ENCODE measurements at regions not wholly inside any gene's neighbourhood (a gene's known extent, or its start where the extent isn't known, plus 50 kb on each side); places are given as distances from the start of the nearest gene placed in this dataset.

GRCh38 chr3:86182606-86183005 is 808.3 kb downstream of the VGLL3 start:
- TF ChIP-seq EZH2 (IDR thresholded peaks at IDR 0.05; ENCODE audit: low read length, missing control alignments) (no peak), CTCF (conservative IDR thresholded peaks at IDR 0.05 in 1 of 2, IDR thresholded peaks at IDR 0.05 in 1 of 2; ENCODE audit: low read depth in 1 of 2, low read length in 2 of 2) (no peak)
- Histone ChIP-seq H3K4me1 (ENCODE audit: control insufficient read depth, extremely low read depth, insufficient read depth, low read length) (no peaks in the 10 kb centered on the region), H2AFZ (ENCODE audit: low read length) (no peak overlapping the region), H4K20me1 (ENCODE audit: control insufficient read depth, extremely low read depth, insufficient read depth, low read length) (no peaks in the 10 kb centered on the region), H3K36me3 (ENCODE audit: control insufficient read depth, insufficient read depth, low read length) (no peaks in the 10 kb centered on the region), H3K9ac (ENCODE audit: insufficient read depth, low read length) (no peak overlapping the region), H3K4me2 (ENCODE audit: extremely low read depth, insufficient read depth, low read length) (no peak overlapping the region), H3K79me2 (ENCODE audit: control insufficient read depth, insufficient read depth, low read length) (no peaks in the 10 kb centered on the region), H3K27ac (ENCODE audit: insufficient read depth, low read length) (no peak overlapping the region), H3K9me3 (ENCODE audit: control insufficient read depth, insufficient read depth, low read depth, low read length) (no peaks in the 10 kb centered on the region), H3K27me3 (ENCODE audit: control insufficient read depth, insufficient read depth, low read length) (no peaks in the 10 kb centered on the region), H3K4me3 (replicated peaks in 1 of 4; ENCODE audit: control extremely low read depth in 1 of 4, insufficient read depth in 1 of 4, low read depth in 3 of 4, low read length in 4 of 4) (no peak overlapping the region)
- DNase-seq (ENCODE audit: low read depth in 2 of 2): no peak

- H3K27me3 ChIP-seq (ENCODE audit: control insufficient read depth, insufficient read depth, low read length): no peaks in the 10 kb centered on the region
- DNase-seq (ENCODE audit: low read depth in 2 of 2): no peak
Observed at GRCh38 chr3:86180696-86181095, 810.3 kb downstream of the VGLL3 start.

GRCh38 chr3:86178095-86178494 is 812.9 kb downstream of the VGLL3 start:
- Histone ChIP-seq H3K79me2 (ENCODE audit: control insufficient read depth, insufficient read depth, low read length) (no peaks in the 10 kb centered on the region), H3K36me3 (ENCODE audit: control insufficient read depth, insufficient read depth, low read length) (no peaks in the 10 kb centered on the region), H2AFZ (ENCODE audit: low read length) (no peak overlapping the region), H4K20me1 (ENCODE audit: control insufficient read depth, extremely low read depth, insufficient read depth, low read length) (no peaks in the 10 kb centered on the region), H3K27ac (ENCODE audit: insufficient read depth, low read length) (no peak overlapping the region), H3K4me2 (ENCODE audit: extremely low read depth, insufficient read depth, low read length) (no peak overlapping the region), H3K9ac (ENCODE audit: insufficient read depth, low read length) (no peak overlapping the region), H3K27me3 (ENCODE audit: control insufficient read depth, insufficient read depth, low read length) (no peaks in the 10 kb centered on the region), H3K9me3 (ENCODE audit: control insufficient read depth, insufficient read depth, low read depth, low read length) (no peaks in the 10 kb centered on the region), H3K4me3 (replicated peaks in 1 of 4; ENCODE audit: control extremely low read depth in 1 of 4, insufficient read depth in 1 of 4, low read depth in 3 of 4, low read length in 4 of 4) (no peak overlapping the region), H3K4me1 (ENCODE audit: control insufficient read depth, extremely low read depth, insufficient read depth, low read length) (no peaks in the 10 kb centered on the region)
- DNase-seq (ENCODE audit: low read depth in 2 of 2): no peak
- TF ChIP-seq CTCF (conservative IDR thresholded peaks at IDR 0.05 in 1 of 2, IDR thresholded peaks at IDR 0.05 in 1 of 2; ENCODE audit: low read depth in 1 of 2, low read length in 2 of 2): no peak
- TF ChIP-seq EZH2 (IDR thresholded peaks at IDR 0.05; ENCODE audit: low read length, missing control alignments): no peak

More at GRCh38 chr3:86180696-86181095, 810.3 kb downstream of the VGLL3 start:
- no peak overlapping the region for H3K4me3 ChIP-seq (replicated peaks in 1 of 4; ENCODE audit: control extremely low read depth in 1 of 4, insufficient read depth in 1 of 4, low read depth in 3 of 4, low read length in 4 of 4)
- no peak overlapping the region for H2AFZ ChIP-seq (ENCODE audit: low read length)
- H4K20me1 ChIP-seq (ENCODE audit: control insufficient read depth, extremely low read depth, insufficient read depth, low read length): no peaks in the 10 kb centered on the region
- no peaks in the 10 kb centered on the region for H3K36me3 ChIP-seq (ENCODE audit: control insufficient read depth, insufficient read depth, low read length)
- no peak overlapping the region for H3K27ac ChIP-seq (ENCODE audit: insufficient read depth, low read length)
- no peaks in the 10 kb centered on the region for H3K4me1 ChIP-seq (ENCODE audit: control insufficient read depth, extremely low read depth, insufficient read depth, low read length)
- H3K9ac ChIP-seq (ENCODE audit: insufficient read depth, low read length): no peak overlapping the region
- no peaks in the 10 kb centered on the region for H3K9me3 ChIP-seq (ENCODE audit: control insufficient read depth, insufficient read depth, low read depth, low read length)
- H3K79me2 ChIP-seq (ENCODE audit: control insufficient read depth, insufficient read depth, low read length): no peaks in the 10 kb centered on the region
- TF ChIP-seq CTCF (conservative IDR thresholded peaks at IDR 0.05 in 1 of 2, IDR thresholded peaks at IDR 0.05 in 1 of 2; ENCODE audit: low read depth in 1 of 2, low read length in 2 of 2) (peak in 1 of 2 donors; percentile 12), EZH2 (IDR thresholded peaks at IDR 0.05; ENCODE audit: low read length, missing control alignments) (no peak)
- H3K4me2 ChIP-seq (ENCODE audit: extremely low read depth, insufficient read depth, low read length): no peak overlapping the region
